ENCODE measurements at regions not wholly inside any gene's neighbourhood (a gene's known extent, or its start where the extent isn't known, plus 50 kb on each side); places are given as distances from the start of the nearest gene placed in this dataset.

- BruUV-seq (replicated peaks): no TSS peak
- H3K9me3 ChIP-seq (replicated peaks; ENCODE audit: control insufficient read depth, insufficient read depth, low read length): no peaks in the 10 kb centered on the region
- ChIA-PET POLR2A (interaction anchor here (0.8 to 1.1 kb wide), 2 partner anchors 8 to 23 kb away, joined by 3 read pairs; no protein-coding TSS in a partner anchor), SMC1A (ENCODE audit: uncharacterized antibody, unreplicated experiment) (interaction anchor here (1.0 to 3.8 kb wide), 14 partner anchors 12 to 80 kb away, joined by 3 to 25 read pairs (median 5); partner anchors contain the start of gene TNFAIP3), CTCF (interaction anchor here (1.2 kb wide), 1 partner anchor 10 kb away, joined by 4 read pairs; no protein-coding TSS in a partner anchor), RAD21 (ENCODE audit: unreplicated experiment) (interaction anchor here (1.1 to 2.0 kb wide), 4 partner anchors 33 to 82 kb away, joined by 3 to 6 read pairs (median 4); no protein-coding TSS in a partner anchor)
- TF ChIP-seq TBL1XR1 (IDR thresholded peaks at IDR 0.05; ENCODE audit: low read depth, low read length) (no peak), MTA3 (IDR thresholded peaks at IDR 0.05; ENCODE audit: borderline replicate concordance, low read length) (no peak), STAT1 (conservative IDR thresholded peaks at IDR 0.05) (no peak), NBN (IDR thresholded peaks at IDR 0.05) (no peak), TCF12 (IDR thresholded peaks at IDR 0.05; ENCODE audit: low read depth, low read length) (no peak), ZNF274 (IDR thresholded peaks at IDR 0.05; ENCODE audit: insufficient read depth, insufficient read length) (no peak), PAX5 (IDR thresholded peaks at IDR 0.05; ENCODE audit: borderline replicate concordance, low read depth, low read length) (no peak), NFIC (IDR thresholded peaks at IDR 0.05; ENCODE audit: low read depth, low read length) (no peak), IRF4 (IDR thresholded peaks at IDR 0.05; ENCODE audit: low read depth, low read length) (no peak), ZNF687 (IDR thresholded peaks at IDR 0.05) (no peak), FOS (IDR thresholded peaks at IDR 0.05; ENCODE audit: borderline replicate concordance, extremely low read depth, insufficient read length) (no peak), ZBTB33 (IDR thresholded peaks at IDR 0.05) (no peak), SMC3 (IDR thresholded peaks at IDR 0.05; ENCODE audit: borderline replicate concordance, low read length) (no peak), MEF2A (IDR thresholded peaks at IDR 0.05; ENCODE audit: insufficient read depth, low read depth, low read length) (no peak)
- TF ChIP-seq, protein P1, sequence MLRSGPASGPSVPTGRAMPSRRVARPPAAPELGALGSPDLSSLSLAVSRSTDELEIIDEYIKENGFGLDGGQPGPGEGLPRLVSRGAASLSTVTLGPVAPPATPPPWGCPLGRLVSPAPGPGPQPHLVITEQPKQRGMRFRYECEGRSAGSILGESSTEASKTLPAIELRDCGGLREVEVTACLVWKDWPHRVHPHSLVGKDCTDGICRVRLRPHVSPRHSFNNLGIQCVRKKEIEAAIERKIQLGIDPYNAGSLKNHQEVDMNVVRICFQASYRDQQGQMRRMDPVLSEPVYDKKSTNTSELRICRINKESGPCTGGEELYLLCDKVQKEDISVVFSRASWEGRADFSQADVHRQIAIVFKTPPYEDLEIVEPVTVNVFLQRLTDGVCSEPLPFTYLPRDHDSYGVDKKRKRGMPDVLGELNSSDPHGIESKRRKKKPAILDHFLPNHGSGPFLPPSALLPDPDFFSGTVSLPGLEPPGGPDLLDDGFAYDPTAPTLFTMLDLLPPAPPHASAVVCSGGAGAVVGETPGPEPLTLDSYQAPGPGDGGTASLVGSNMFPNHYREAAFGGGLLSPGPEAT (IDR thresholded peaks at IDR 0.05; ENCODE audit: low read depth): no peak
- no peak overlapping the region for H3K4me3 ChIP-seq
- H4K20me1 ChIP-seq (ENCODE audit: control insufficient read depth, insufficient read depth): no peaks in the 10 kb centered on the region
- H3K27me3 ChIP-seq (replicated peaks in 1 of 2; ENCODE audit: control insufficient read depth in 2 of 2, insufficient read depth in 2 of 2, low read length in 1 of 2): no peaks in the 10 kb centered on the region
- ATAC-seq: no peak
- in situ Hi-C loops (cut with MboI) (no loop called here), intact Hi-C loops (cut with micrococcal nuclease; ENCODE audit: unreplicated experiment) (no loop called here)
- WGBS (ENCODE audit: insufficient coverage, insufficient replicate concordance, low lambda C conversion rate, missing lambda C conversion rate): 98% methylated on average over 2 of the region's 2 CpGs
- H3K27ac ChIP-seq (ENCODE audit: control insufficient read depth, insufficient read depth): no peak overlapping the region
- no peak for FAIRE-seq
- H3K36me3 ChIP-seq (ENCODE audit: control insufficient read depth in 2 of 2, insufficient read depth in 2 of 2, low read length in 1 of 2): no peaks in the 10 kb centered on the region
- H2AFZ ChIP-seq (ENCODE audit: control insufficient read depth, low read depth, low read length): no peak overlapping the region
- H3K4me1 ChIP-seq (ENCODE audit: control insufficient read depth, insufficient read depth, low read length): peaks cover 14% of the 10 kb centered on the region
- H3K4me2 ChIP-seq (ENCODE audit: control insufficient read depth, insufficient read depth): no peak overlapping the region
- peaks cover 6% of the 10 kb centered on the region for H3K79me2 ChIP-seq (ENCODE audit: control insufficient read depth, insufficient read depth, low read length)
- DNase-seq (ENCODE audit: low read depth, low spot score): no peak
- H3K9ac ChIP-seq (ENCODE audit: control insufficient read depth, insufficient read depth, low read length): no peak overlapping the region
Measured at GRCh38 chr6:137787016-137787415, 80.0 kb upstream of the TNFAIP3 start.
